Panc1 (cell line): ENCODE measurements at regions not wholly inside any gene's neighbourhood (a gene's known extent, or its start where the extent isn't known, plus 50 kb on each side); places are given as distances from the start of the nearest gene placed in this dataset.

Experiments used
- ATAC-seq: fragments of 200-7000 bp; cut with Tn5 transposase; 2 replicates; pipeline ENCODE4 v1.9.1; 2020; ENCODE audit warnings: mild to moderate bottlenecking, moderate library complexity
- BruUV-seq: library from RNA; stranded (reverse); fragments of 400-500 nt; replicated peaks from 2 replicates; lab custom pipeline; 2021; lab: Mats Ljungman, UMichigan
- CTCF ChIA-PET: fragments of 300-600 bp; sonication (Branson Sonifier 250); formaldehyde crosslinking; loops from one replicate; lab custom pipeline; 2022; ENCODE audit warnings: antibody characterized with exemption; lab: Charles Lee
- POLR2A ChIA-PET: fragments of 300-600 bp; sonication (Branson Sonifier 250); formaldehyde crosslinking; loops from one replicate; lab custom pipeline; 2022; ENCODE audit warnings: antibody characterized with exemption; lab: Charles Lee
- DNase-seq: peaks from one replicate; pipeline ENCODE4 v3.0.0-alpha.2; 2010; ENCODE audit warnings: low read depth, low spot score
- H3K27ac ChIP-seq: 2 replicates; pipeline ENCODE4 v1.5.1; 2011; ENCODE audit warnings: mild to moderate bottlenecking, low read length, inconsistent platforms
- H3K27me3 ChIP-seq: fragments of 200-500 bp; sonication (Bioruptor generic); 2 replicates; pipeline ENCODE4 v1.6.0; 2014; ENCODE audit warnings: low read length, inconsistent platforms; ENCODE audit not compliant: control insufficient read depth, insufficient read depth
- H3K36me3 ChIP-seq: fragments of 200-500 bp; sonication (Bioruptor generic); 2 replicates; pipeline ENCODE4 v1.5.1; 2014; ENCODE audit warnings: inconsistent platforms, mild to moderate bottlenecking, low read length, moderate library complexity; ENCODE audit not compliant: control insufficient read depth, insufficient read depth
- H3K4me1 ChIP-seq: 2 replicates; pipeline ENCODE4 v1.5.1; 2011; ENCODE audit warnings: inconsistent platforms, mild to moderate bottlenecking, low read length, moderate library complexity; ENCODE audit not compliant: control insufficient read depth, insufficient read depth
- H3K4me3 ChIP-seq, 2 experiments: 2 replicates each; pipeline ENCODE4 v1.5.1; 2011 to 2012; ENCODE audit warnings: low read depth in 2 of 2, low read length in 2 of 2, mild to moderate bottlenecking in 2 of 2, inconsistent platforms in 1 of 2, moderate library complexity in 1 of 2
- H3K9me3 ChIP-seq: fragments of 200-500 bp; sonication (Bioruptor generic); 2 replicates; pipeline ENCODE4 v1.5.1; 2014; ENCODE audit warnings: low read depth, mild to moderate bottlenecking, inconsistent platforms, low read length, moderate library complexity; ENCODE audit not compliant: control insufficient read depth, insufficient read depth
- POLR2AphosphoS5 ChIP-seq: IDR thresholded peaks from 2 replicates; pipeline ENCODE4 v1.6.1; 2012; ENCODE audit warnings: mild to moderate bottlenecking, low read depth, low read length, moderate library complexity
- REST ChIP-seq, 2 experiments: IDR thresholded peaks; 2 replicates each; pipeline ENCODE4 v1.6.1; 2011 to 2012; ENCODE audit warnings: low read depth in 2 of 2, control low read depth in 1 of 2, low read length in 1 of 2, mild to moderate bottlenecking in 1 of 2, moderate library complexity in 1 of 2; ENCODE audit not compliant: insufficient read depth in 1 of 2
- SIN3A ChIP-seq: IDR thresholded peaks from 2 replicates; pipeline ENCODE4 v1.6.1; 2012; ENCODE audit warnings: low read depth, mild to moderate bottlenecking, low read length, moderate library complexity, borderline replicate concordance; ENCODE audit not compliant: insufficient read depth
- TCF7L2 ChIP-seq: IDR thresholded peaks from 2 replicates; pipeline ENCODE4 v1.6.1; 2011; ENCODE audit warnings: mild to moderate bottlenecking, low read depth, low read length, inconsistent platforms
- in situ Hi-C: cut with HindIII; loops from 2 replicates; pipeline ENCODE4 v1.10.0; 2016; ENCODE audit warnings: low sequenced_read_pairs, low pct_unique_long_range_greater_than_20kb
- intact Hi-C: fragments of 100-400 bp; cut with micrococcal nuclease; formaldehyde crosslinking; loops from one replicate; pipeline ENCODE4 v1.10.0; 2022; ENCODE audit not compliant: unreplicated experiment
- TF ChIP-seq, protein P1 (sequence below): fragments of 450-650 bp; IDR thresholded peaks from 2 replicates; pipeline ENCODE4 v1.5.1; 2017; ENCODE audit warnings: mild to moderate bottlenecking

DNA sequence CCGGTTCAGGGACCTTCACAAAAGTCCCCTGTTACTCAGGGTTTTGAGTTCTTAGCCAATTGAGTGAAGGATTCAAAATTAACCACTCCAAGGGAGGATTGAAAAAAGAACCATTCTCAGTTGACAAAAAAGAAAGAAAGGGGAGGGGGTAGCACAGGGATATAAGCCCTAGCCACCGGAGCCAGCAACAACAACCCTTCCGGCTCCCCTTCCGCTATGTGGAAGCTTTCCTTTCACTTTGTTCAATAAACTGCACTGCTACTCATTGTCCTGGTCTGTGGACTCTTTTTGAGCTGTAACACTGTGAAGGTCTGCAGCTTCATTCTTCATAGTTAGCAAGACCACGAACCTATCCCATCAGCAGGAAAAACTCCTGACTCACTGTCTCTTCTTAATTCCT lies 1488.1 kb upstream of the PRR20A start:
- Histone ChIP-seq H3K9me3 (no peaks in the 10 kb centered on the region), H3K4me3 (no peak overlapping the region), H3K27ac (no peak overlapping the region), H3K36me3 (no peaks in the 10 kb centered on the region), H3K4me1 (no peaks in the 10 kb centered on the region), H3K27me3 (no peaks in the 10 kb centered on the region)
- ATAC-seq (no peak), DNase-seq (no peak)
- in situ Hi-C loops (no loop called here), intact Hi-C loops (no loop called here)
- TF ChIP-seq TCF7L2, result no peak
- no peak for TF ChIP-seq POLR2AphosphoS5
- no peak for TF ChIP-seq SIN3A
- TF ChIP-seq, protein P1, sequence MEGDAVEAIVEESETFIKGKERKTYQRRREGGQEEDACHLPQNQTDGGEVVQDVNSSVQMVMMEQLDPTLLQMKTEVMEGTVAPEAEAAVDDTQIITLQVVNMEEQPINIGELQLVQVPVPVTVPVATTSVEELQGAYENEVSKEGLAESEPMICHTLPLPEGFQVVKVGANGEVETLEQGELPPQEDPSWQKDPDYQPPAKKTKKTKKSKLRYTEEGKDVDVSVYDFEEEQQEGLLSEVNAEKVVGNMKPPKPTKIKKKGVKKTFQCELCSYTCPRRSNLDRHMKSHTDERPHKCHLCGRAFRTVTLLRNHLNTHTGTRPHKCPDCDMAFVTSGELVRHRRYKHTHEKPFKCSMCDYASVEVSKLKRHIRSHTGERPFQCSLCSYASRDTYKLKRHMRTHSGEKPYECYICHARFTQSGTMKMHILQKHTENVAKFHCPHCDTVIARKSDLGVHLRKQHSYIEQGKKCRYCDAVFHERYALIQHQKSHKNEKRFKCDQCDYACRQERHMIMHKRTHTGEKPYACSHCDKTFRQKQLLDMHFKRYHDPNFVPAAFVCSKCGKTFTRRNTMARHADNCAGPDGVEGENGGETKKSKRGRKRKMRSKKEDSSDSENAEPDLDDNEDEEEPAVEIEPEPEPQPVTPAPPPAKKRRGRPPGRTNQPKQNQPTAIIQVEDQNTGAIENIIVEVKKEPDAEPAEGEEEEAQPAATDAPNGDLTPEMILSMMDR, result no peak
- TF ChIP-seq REST (IDR thresholded peaks at IDR 0.05; ENCODE audit: insufficient read depth in 1 of 2, low read depth in 2 of 2, low read length in 1 of 2), result no peak
- ChIA-PET CTCF (no interaction called here), POLR2A (no interaction called here)
- BruUV-seq, result no TSS peak

DNA sequence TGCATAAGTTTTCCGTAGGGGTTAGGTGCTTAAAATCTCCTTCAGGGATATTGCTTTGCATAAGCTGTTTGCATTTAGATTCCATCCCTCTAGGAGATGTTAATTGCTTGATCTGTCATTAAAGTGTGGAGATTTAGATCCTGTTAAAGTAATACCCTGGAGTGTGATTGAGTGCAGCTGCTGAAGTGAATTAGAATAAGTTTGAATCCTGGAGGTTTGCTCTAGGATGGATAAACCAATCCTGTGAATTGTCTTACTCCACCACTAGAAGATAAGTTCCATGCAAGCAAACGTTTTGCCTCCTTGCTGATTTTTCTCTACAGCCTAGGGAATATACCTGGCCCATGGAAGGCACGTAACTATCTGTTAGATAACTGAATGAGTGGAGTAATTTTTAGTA lies 1487.2 kb upstream of the PRR20A start:
- POLR2A ChIA-PET, result no interaction called here
- no peaks in the 10 kb centered on the region for H3K36me3 ChIP-seq
- DNase-seq (no peak), ATAC-seq (no peak)
- no peak overlapping the region for H3K27ac ChIP-seq
- BruUV-seq, result no TSS peak
- TF ChIP-seq, protein P1, result no peak
- TF ChIP-seq POLR2AphosphoS5 (no peak), TCF7L2 (no peak), SIN3A (no peak), REST (IDR thresholded peaks at IDR 0.05; ENCODE audit: insufficient read depth in 1 of 2, low read depth in 2 of 2, low read length in 1 of 2) (no peak)
- no peaks in the 10 kb centered on the region for H3K4me1 ChIP-seq
- CTCF ChIA-PET, result no interaction called here
- in situ Hi-C loops (no loop called here), intact Hi-C loops (no loop called here)
- no peaks in the 10 kb centered on the region for H3K27me3 ChIP-seq
- no peaks in the 10 kb centered on the region for H3K9me3 ChIP-seq
- no peak overlapping the region for H3K4me3 ChIP-seq
